Liver (tissue), 8 donors: ENCODE measurements at regions not wholly inside any gene's neighbourhood (a gene's known extent, or its start where the extent isn't known, plus 50 kb on each side); places are given as distances from the start of the nearest gene placed in this dataset.

ENCODE experiments used
- DNase-seq: peaks from one replicate; pipeline ENCODE4 v3.0.0-alpha.2; 2017; ENCODE audit warnings: low spot score
- H3K27ac ChIP-seq, 2 donors: one replicate each; pipeline ENCODE4 v1.7.0; 2013; ENCODE audit warnings: inconsistent platforms in 2 of 2, low read length in 2 of 2, control low read depth in 1 of 2, low read depth in 1 of 2, mild to moderate bottlenecking in 1 of 2
- H3K27me3 ChIP-seq, 4 donors: one replicate each; pipeline versions ENCODE4 v1.6.1 to v1.7.0; 2013; ENCODE audit warnings: low read length in 3 of 4, inconsistent platforms in 1 of 4, mild to moderate bottlenecking in 1 of 4, moderate library complexity in 1 of 4; ENCODE audit not compliant: control insufficient read depth in 4 of 4, insufficient read depth in 4 of 4
- H3K36me3 ChIP-seq, 4 donors: one replicate each; pipeline versions ENCODE4 v1.6.1 to v1.7.0; 2013; ENCODE audit warnings: low read length in 3 of 4, mild to moderate bottlenecking in 3 of 4, low read depth in 1 of 4, moderate library complexity in 1 of 4; ENCODE audit not compliant: control insufficient read depth in 4 of 4, insufficient read depth in 3 of 4
- H3K4me1 ChIP-seq, 4 donors: one replicate each; pipeline versions ENCODE4 v1.6.1 to v1.7.0; 2013; ENCODE audit warnings: low read length in 3 of 4, mild to moderate bottlenecking in 3 of 4, moderate library complexity in 1 of 4; ENCODE audit not compliant: control insufficient read depth in 4 of 4, insufficient read depth in 4 of 4
- H3K4me3 ChIP-seq, 3 donors: one replicate each; pipeline versions ENCODE4 v1.6.1 to v1.7.0; 2013; ENCODE audit warnings: low read length in 3 of 3, control low read depth in 1 of 3, low read depth in 1 of 3, mild to moderate bottlenecking in 1 of 3
- H3K9ac ChIP-seq, 2 donors: one replicate each; pipeline ENCODE4 v1.7.0; 2013; ENCODE audit warnings: low read length in 2 of 2, mild to moderate bottlenecking in 2 of 2, moderate library complexity in 2 of 2, control low read depth in 1 of 2, low read depth in 1 of 2
- H3K9me3 ChIP-seq, 4 donors: one replicate each; pipeline versions ENCODE4 v1.6.1 to v1.7.0; 2013; ENCODE audit warnings: low read length in 3 of 4; ENCODE audit not compliant: control insufficient read depth in 4 of 4
- ATF3 ChIP-seq: IDR thresholded peaks from 2 replicates; pipeline ENCODE4 v1.6.1; 2016; ENCODE audit warnings: antibody characterized with exemption
- CTCF ChIP-seq: fragments of 150-350 bp; IDR thresholded peaks from 2 replicates; pipeline ENCODE4 v1.5.1; 2017; ENCODE audit warnings: improper control_type of control experiment, low read depth, low read length; ENCODE audit not compliant: missing input control
- EGR1 ChIP-seq, 2 donors: IDR thresholded peaks; 2 replicates each; pipeline ENCODE4 v1.6.1; 2016 to 2018; ENCODE audit warnings: antibody characterized with exemption in 2 of 2, low read depth in 2 of 2
- FOXA1 ChIP-seq: IDR thresholded peaks from 2 replicates; pipeline ENCODE4 v1.6.1; 2016; ENCODE audit warnings: antibody characterized with exemption
- FOXA2 ChIP-seq: IDR thresholded peaks from 2 replicates; pipeline ENCODE4 v1.6.1; 2016; ENCODE audit warnings: antibody characterized with exemption
- GABPA ChIP-seq, 2 donors: IDR thresholded peaks in 1 of 2; conservative IDR thresholded peaks in 1 of 2; 2 replicates each; pipeline ENCODE4 v1.6.1; 2016; ENCODE audit warnings: antibody characterized with exemption in 2 of 2, mild to moderate bottlenecking in 1 of 2, moderate library complexity in 1 of 2
- HNF4A ChIP-seq, 2 donors: conservative IDR thresholded peaks; 2 replicates each; pipeline ENCODE4 v1.6.1; 2016; ENCODE audit warnings: antibody characterized with exemption in 2 of 2, mild to moderate bottlenecking in 2 of 2
- HNF4G ChIP-seq: IDR thresholded peaks from 2 replicates; pipeline ENCODE4 v1.6.1; 2016; ENCODE audit warnings: antibody characterized with exemption
- JUND ChIP-seq, 2 donors: IDR thresholded peaks; 2 replicates each; pipeline ENCODE4 v1.6.1; 2016; ENCODE audit warnings: antibody characterized with exemption in 2 of 2
- NR2F2 ChIP-seq: IDR thresholded peaks from 2 replicates; pipeline ENCODE4 v1.6.1; 2016; ENCODE audit warnings: antibody characterized with exemption
- RAD21 ChIP-seq, 2 donors: IDR thresholded peaks; 2 replicates each; pipeline ENCODE4 v1.6.1; 2016; ENCODE audit warnings: antibody characterized with exemption in 2 of 2, mild to moderate bottlenecking in 2 of 2
- RXRA ChIP-seq, 2 donors: IDR thresholded peaks; 2 replicates each; pipeline ENCODE4 v1.6.1; 2017 to 2018; ENCODE audit warnings: antibody characterized with exemption in 2 of 2, mild to moderate bottlenecking in 1 of 2
- SP1 ChIP-seq: IDR thresholded peaks from 2 replicates; pipeline ENCODE4 v1.6.1; 2018; ENCODE audit warnings: antibody characterized with exemption, mild to moderate bottlenecking
- TAF1 ChIP-seq: conservative IDR thresholded peaks from 2 replicates; pipeline ENCODE4 v1.6.1; 2016; ENCODE audit warnings: antibody characterized with exemption, mild to moderate bottlenecking
- YY1 ChIP-seq: IDR thresholded peaks from 2 replicates; pipeline ENCODE4 v1.6.1; 2016; ENCODE audit warnings: antibody characterized with exemption, mild to moderate bottlenecking
- WGBS: extraction: QIAGEN DNeasy Blood & Tissue Kit; methylation state at CpG from one replicate; pipeline ENCODE4 v1.1.7; 2013; 5-methylcytosine and 5-hydroxymethylcytosine counted together
- TF ChIP-seq, protein P1 (sequence below): IDR thresholded peaks from 2 replicates; pipeline ENCODE4 v1.6.1; 2016; ENCODE audit warnings: antibody characterized with exemption
- TF ChIP-seq, protein P2 (sequence below): IDR thresholded peaks from 2 replicates; pipeline ENCODE4 v1.6.1; 2016; ENCODE audit warnings: antibody characterized with exemption, mild to moderate bottlenecking
- TF ChIP-seq, protein P3 (sequence below): IDR thresholded peaks from 2 replicates; pipeline ENCODE4 v1.6.1; 2016; ENCODE audit warnings: antibody characterized with exemption
- donor health status: healthy.
- donor health status: healthy.
- donor health status: healthy.
- donor health status: healthy.
- donor health status: healthy.

DNA sequence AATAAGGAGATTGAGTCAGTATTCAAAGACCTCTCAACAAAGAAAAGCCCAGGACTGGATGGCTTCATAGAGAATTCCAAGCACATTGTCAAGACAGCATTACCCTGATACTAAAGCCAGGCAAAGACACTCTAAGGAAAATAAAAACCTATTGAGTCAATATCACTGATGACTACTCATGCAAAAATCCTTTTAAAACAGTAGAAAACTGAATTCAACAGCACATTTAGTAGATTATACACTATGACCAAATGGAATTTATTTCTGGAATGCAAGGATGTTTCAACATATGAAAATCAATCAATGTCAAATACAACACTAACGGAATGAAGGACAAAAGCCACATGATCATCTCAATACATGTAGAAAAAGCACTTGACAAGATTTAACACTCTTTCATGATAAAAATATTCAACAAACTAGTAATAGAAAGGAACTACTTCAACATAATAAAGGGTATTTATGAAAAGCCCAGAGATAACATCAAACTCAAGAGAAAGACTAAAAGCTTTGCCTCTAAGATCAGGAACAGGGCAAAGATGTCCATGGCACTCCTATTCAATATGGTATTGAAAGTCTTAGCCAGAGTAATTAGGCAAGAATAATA is 633.3 kb downstream of the ANKRD50 start:
- Histone ChIP-seq H3K27me3 (no peaks in the 10 kb centered on the region), H3K27ac (no peak overlapping the region), H3K4me3 (no peak overlapping the region), H3K9ac (no peak overlapping the region), H3K9me3 (peaks cover 0 to 4% (median 3%) of the 10 kb centered on the region in 4 donors), H3K4me1 (no peaks in the 10 kb centered on the region), H3K36me3 (no peaks in the 10 kb centered on the region)
- DNase-seq: no peak
- TF ChIP-seq RAD21 (IDR thresholded peaks at IDR 0.05) (no peak), EGR1 (IDR thresholded peaks at IDR 0.05; ENCODE audit: low read depth in 2 of 2) (no peak), CTCF (no peak), ATF3 (no peak), HNF4A (conservative IDR thresholded peaks at IDR 0.05) (no peak), FOXA2 (no peak), JUND (IDR thresholded peaks at IDR 0.05) (no peak), TAF1 (no peak), FOXA1 (no peak), HNF4G (no peak), GABPA (IDR thresholded peaks at IDR 0.05 in 1 of 2, conservative IDR thresholded peaks at IDR 0.05 in 1 of 2) (no peak), SP1 (no peak), RXRA (IDR thresholded peaks at IDR 0.05) (no peak), YY1 (no peak), NR2F2 (no peak)
- TF ChIP-seq, protein P1, sequence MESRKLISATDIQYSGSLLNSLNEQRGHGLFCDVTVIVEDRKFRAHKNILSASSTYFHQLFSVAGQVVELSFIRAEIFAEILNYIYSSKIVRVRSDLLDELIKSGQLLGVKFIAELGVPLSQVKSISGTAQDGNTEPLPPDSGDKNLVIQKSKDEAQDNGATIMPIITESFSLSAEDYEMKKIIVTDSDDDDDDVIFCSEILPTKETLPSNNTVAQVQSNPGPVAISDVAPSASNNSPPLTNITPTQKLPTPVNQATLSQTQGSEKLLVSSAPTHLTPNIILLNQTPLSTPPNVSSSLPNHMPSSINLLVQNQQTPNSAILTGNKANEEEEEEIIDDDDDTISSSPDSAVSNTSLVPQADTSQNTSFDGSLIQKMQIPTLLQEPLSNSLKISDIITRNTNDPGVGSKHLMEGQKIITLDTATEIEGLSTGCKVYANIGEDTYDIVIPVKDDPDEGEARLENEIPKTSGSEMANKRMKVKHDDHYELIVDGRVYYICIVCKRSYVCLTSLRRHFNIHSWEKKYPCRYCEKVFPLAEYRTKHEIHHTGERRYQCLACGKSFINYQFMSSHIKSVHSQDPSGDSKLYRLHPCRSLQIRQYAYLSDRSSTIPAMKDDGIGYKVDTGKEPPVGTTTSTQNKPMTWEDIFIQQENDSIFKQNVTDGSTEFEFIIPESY: no peak
- TF ChIP-seq, protein P2, sequence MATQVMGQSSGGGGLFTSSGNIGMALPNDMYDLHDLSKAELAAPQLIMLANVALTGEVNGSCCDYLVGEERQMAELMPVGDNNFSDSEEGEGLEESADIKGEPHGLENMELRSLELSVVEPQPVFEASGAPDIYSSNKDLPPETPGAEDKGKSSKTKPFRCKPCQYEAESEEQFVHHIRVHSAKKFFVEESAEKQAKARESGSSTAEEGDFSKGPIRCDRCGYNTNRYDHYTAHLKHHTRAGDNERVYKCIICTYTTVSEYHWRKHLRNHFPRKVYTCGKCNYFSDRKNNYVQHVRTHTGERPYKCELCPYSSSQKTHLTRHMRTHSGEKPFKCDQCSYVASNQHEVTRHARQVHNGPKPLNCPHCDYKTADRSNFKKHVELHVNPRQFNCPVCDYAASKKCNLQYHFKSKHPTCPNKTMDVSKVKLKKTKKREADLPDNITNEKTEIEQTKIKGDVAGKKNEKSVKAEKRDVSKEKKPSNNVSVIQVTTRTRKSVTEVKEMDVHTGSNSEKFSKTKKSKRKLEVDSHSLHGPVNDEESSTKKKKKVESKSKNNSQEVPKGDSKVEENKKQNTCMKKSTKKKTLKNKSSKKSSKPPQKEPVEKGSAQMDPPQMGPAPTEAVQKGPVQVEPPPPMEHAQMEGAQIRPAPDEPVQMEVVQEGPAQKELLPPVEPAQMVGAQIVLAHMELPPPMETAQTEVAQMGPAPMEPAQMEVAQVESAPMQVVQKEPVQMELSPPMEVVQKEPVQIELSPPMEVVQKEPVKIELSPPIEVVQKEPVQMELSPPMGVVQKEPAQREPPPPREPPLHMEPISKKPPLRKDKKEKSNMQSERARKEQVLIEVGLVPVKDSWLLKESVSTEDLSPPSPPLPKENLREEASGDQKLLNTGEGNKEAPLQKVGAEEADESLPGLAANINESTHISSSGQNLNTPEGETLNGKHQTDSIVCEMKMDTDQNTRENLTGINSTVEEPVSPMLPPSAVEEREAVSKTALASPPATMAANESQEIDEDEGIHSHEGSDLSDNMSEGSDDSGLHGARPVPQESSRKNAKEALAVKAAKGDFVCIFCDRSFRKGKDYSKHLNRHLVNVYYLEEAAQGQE: no peak
- TF ChIP-seq, protein P3, sequence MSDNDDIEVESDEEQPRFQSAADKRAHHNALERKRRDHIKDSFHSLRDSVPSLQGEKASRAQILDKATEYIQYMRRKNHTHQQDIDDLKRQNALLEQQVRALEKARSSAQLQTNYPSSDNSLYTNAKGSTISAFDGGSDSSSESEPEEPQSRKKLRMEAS: no peak
- WGBS: 50% methylated on average over 1 of the region's 1 CpG
